Neuronal stem cell (in vitro differentiated cells): ENCODE measurements at regions not wholly inside any gene's neighbourhood (a gene's known extent, or its start where the extent isn't known, plus 50 kb on each side); places are given as distances from the start of the nearest gene placed in this dataset.

Experiments used
- DNase-seq: peaks from one replicate; pipeline ENCODE4 v3.0.0-alpha.2; 2013; ENCODE audit warnings: low spot score
- H2AFZ ChIP-seq: one replicate; pipeline ENCODE4 v1.6.1; 2013; ENCODE audit warnings: mild to moderate bottlenecking, low read length, inconsistent platforms
- H2AK5ac ChIP-seq: 2 replicates; pipeline ENCODE4 v1.6.1; 2013; ENCODE audit warnings: low read depth, mild to moderate bottlenecking, inconsistent platforms, low read length, moderate library complexity, mixed read lengths
- H2BK120ac ChIP-seq: 2 replicates; pipeline ENCODE4 v1.6.1; 2013; ENCODE audit warnings: low read depth, mild to moderate bottlenecking, inconsistent platforms, low read length, moderate library complexity, mixed read lengths
- H2BK12ac ChIP-seq: one replicate; pipeline ENCODE4 v1.6.1; 2013; ENCODE audit warnings: low read length, inconsistent platforms
- H2BK15ac ChIP-seq: 2 replicates; pipeline ENCODE4 v1.6.1; 2013; ENCODE audit warnings: mild to moderate bottlenecking, low read length, inconsistent platforms, mixed read lengths
- H2BK5ac ChIP-seq: one replicate; pipeline ENCODE4 v1.6.1; 2013; ENCODE audit warnings: inconsistent platforms, mild to moderate bottlenecking, low read length, moderate library complexity
- H3K14ac ChIP-seq: one replicate; pipeline ENCODE4 v1.6.1; 2013; ENCODE audit warnings: low read length, inconsistent platforms
- H3K18ac ChIP-seq: 2 replicates; pipeline ENCODE4 v1.6.1; 2013; ENCODE audit warnings: low read length, inconsistent platforms
- H3K23ac ChIP-seq: 2 replicates; pipeline ENCODE4 v1.6.1; 2013; ENCODE audit warnings: low read depth, mild to moderate bottlenecking, mixed read lengths, low read length, inconsistent platforms; ENCODE audit not compliant: poor library complexity
- H3K27ac ChIP-seq: replicated peaks from 3 replicates; pipeline ENCODE4 v1.5.1; 2013; ENCODE audit warnings: low read length, inconsistent platforms
- H3K27me3 ChIP-seq, 3 experiments: 2 replicates each; pipeline ENCODE4 v1.6.1; 2013; ENCODE audit warnings: low read length in 3 of 3, mild to moderate bottlenecking in 2 of 3, inconsistent platforms in 1 of 3, low read depth in 1 of 3, mixed read lengths in 1 of 3, moderate library complexity in 1 of 3; ENCODE audit not compliant: control insufficient read depth in 3 of 3, insufficient read depth in 3 of 3
- H3K36me3 ChIP-seq, 2 donors: replicated peaks in 1 of 2; 2 replicates each; pipeline ENCODE4 v1.6.1; 2013; ENCODE audit warnings: low read length in 2 of 2; ENCODE audit not compliant: control insufficient read depth in 2 of 2, insufficient read depth in 2 of 2
- H3K4ac ChIP-seq: 2 replicates; pipeline ENCODE4 v1.6.1; 2013; ENCODE audit warnings: inconsistent platforms, mild to moderate bottlenecking, low read length, moderate library complexity
- H3K4me1 ChIP-seq, 2 donors: 1 replicate in 1 of 2; 2 replicates in 1 of 2; pipeline ENCODE4 v1.6.1; 2013; ENCODE audit warnings: low read length in 2 of 2, low read depth in 1 of 2; ENCODE audit not compliant: control insufficient read depth in 2 of 2, insufficient read depth in 1 of 2
- H3K4me2 ChIP-seq: one replicate; pipeline ENCODE4 v1.6.1; 2013; ENCODE audit warnings: mild to moderate bottlenecking, low read length, inconsistent platforms; ENCODE audit not compliant: insufficient read depth, poor library complexity, severe bottlenecking
- H3K4me3 ChIP-seq, 2 donors: 2 replicates each; pipeline ENCODE4 v1.5.1; 2013; ENCODE audit warnings: low read length in 2 of 2, mild to moderate bottlenecking in 2 of 2, inconsistent platforms in 1 of 2, moderate library complexity in 1 of 2
- H3K79me1 ChIP-seq: one replicate; pipeline ENCODE4 v1.6.1; 2013; ENCODE audit warnings: low read depth, mild to moderate bottlenecking, inconsistent platforms, low read length, moderate library complexity
- H3K9ac ChIP-seq: one replicate; pipeline ENCODE4 v1.6.1; 2013; ENCODE audit warnings: mild to moderate bottlenecking, low read depth, low read length, inconsistent platforms; ENCODE audit not compliant: poor library complexity
- H3K9me3 ChIP-seq, 2 donors: replicated peaks in 1 of 2; 2 replicates each; pipeline versions ENCODE3 to v1.6.1; 2013; ENCODE audit warnings: low read length in 2 of 2, mild to moderate bottlenecking in 2 of 2, inconsistent platforms in 1 of 2, low read depth in 1 of 2, mixed read lengths in 1 of 2, moderate library complexity in 1 of 2; ENCODE audit not compliant: control insufficient read depth in 2 of 2, insufficient read depth in 1 of 2
- H4K8ac ChIP-seq: one replicate; pipeline ENCODE4 v1.6.1; 2013; ENCODE audit warnings: low read depth, mild to moderate bottlenecking, inconsistent platforms, low read length, moderate library complexity
- H4K91ac ChIP-seq: one replicate; pipeline ENCODE4 v1.6.1; 2013; ENCODE audit warnings: low read length, low read depth, mild to moderate bottlenecking, inconsistent platforms; ENCODE audit not compliant: poor library complexity
- WGBS, 2 donors: extraction: QIAGEN DNeasy Blood & Tissue Kit; methylation state at CpG; one replicate each; pipeline ENCODE4 v1.1.7; 2013; ENCODE audit warnings: missing lambda C conversion rate in 2 of 2, mixed read lengths in 1 of 2; ENCODE audit not compliant: insufficient read length in 2 of 2, insufficient replicate concordance in 1 of 2; ENCODE audit errors: extremely low coverage in 2 of 2; 5-methylcytosine and 5-hydroxymethylcytosine counted together

DNA sequence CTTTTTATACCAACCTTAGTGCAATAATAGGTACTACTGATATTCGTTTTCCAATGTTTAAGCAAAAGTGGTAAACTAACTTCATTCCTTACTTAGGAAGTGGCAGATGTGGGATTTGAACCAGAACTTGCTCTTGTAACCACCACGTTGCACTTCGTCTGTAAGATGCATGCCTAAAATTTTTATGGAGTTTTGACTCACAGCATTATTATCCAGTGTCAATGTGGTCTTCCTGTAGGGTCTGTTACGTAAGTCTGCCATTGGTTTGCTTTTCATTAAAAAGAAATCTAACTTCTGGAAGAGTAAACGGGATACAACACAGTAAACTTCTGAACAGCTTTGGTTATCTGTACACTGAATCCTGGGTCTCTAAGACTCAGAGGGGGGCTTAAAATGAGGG is 521.0 kb upstream of the WWC1 start:
- H3K4me3 ChIP-seq, result no peak overlapping the region
- no peak overlapping the region for H3K14ac ChIP-seq
- no peak overlapping the region for H4K91ac ChIP-seq
- H3K23ac ChIP-seq, result no peak overlapping the region
- no peak overlapping the region for H3K4me2 ChIP-seq
- no peaks in the 10 kb centered on the region for H3K27me3 ChIP-seq
- no peak for DNase-seq
- peaks cover 0 to 1% of the 10 kb centered on the region in 2 donors for H3K4me1 ChIP-seq
- H2AFZ ChIP-seq, result no peak overlapping the region
- H2AK5ac ChIP-seq, result no peak overlapping the region
- H2BK12ac ChIP-seq, result no peak overlapping the region
- no peaks in the 10 kb centered on the region for H3K79me1 ChIP-seq
- no peak overlapping the region for H4K8ac ChIP-seq
- no peak overlapping the region for H3K4ac ChIP-seq
- no CpG with 5 or more reads among the region's 5 CpGs for WGBS, 2 donors
- no peak overlapping the region for H3K18ac ChIP-seq
- H3K9me3 ChIP-seq, result peaks cover 0 to 6% of the 10 kb centered on the region in 2 donors
- H2BK15ac ChIP-seq, result no peak overlapping the region
- H3K36me3 ChIP-seq, result no peaks in the 10 kb centered on the region
- no peak overlapping the region for H3K9ac ChIP-seq
- no peak overlapping the region for H2BK120ac ChIP-seq
- no peak overlapping the region for H3K27ac ChIP-seq
- H2BK5ac ChIP-seq, result no peak overlapping the region

DNA sequence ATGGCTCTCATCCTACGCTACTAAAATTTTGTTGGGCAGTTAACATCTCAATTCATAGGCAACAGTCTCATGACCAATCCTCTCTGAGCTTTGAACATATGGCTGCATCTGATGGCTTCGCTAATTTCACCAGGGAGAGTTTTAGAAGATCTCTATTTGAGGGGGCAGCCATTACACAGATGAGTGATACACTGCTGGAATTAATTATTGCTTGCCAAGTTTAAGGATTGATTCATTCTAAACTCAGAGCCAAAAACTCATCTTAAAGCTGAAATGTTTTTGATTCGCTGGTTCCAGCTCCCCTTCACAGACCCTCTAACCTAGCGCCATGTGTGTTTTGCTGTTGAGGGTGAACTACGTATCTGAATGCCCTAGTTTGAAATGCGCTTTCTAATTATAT is 519.9 kb upstream of the WWC1 start:
- H2AFZ ChIP-seq, result no peak overlapping the region
- WGBS, 2 donors, result no CpG with 5 or more reads among the region's 6 CpGs

DNA sequence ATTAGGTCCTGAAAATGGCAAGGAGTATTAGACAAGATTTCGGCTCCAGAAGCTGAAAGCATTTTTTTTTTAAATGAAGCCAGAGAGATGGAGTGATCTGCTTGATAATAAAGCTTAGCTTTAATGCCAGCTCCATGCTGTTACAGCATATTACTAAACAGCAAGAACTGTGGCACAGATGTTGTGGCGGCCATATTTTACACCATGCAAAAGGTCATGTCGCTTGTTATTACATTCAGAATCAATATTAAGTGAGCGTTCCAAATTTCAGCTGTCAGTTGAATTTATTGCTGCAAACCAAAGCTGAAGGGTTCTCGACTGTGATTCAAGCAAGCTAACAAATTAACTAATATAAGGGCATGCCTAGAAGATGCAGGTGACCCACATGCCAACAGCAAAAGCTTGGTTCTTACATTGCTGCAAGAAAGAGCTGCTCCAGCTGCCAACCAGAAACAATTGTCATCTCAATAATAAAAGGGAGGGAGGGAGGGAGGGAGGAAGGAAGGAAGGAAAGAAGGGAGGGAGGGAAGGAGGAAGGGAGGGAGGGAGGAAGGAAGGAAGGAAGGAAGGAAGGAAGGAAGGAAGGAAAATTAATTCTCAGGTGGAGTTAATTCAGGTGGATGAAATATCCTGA is 517.7 kb upstream of the WWC1 start:
- no peak overlapping the region for H3K18ac ChIP-seq
- no peak overlapping the region for H2BK120ac ChIP-seq
- no peak overlapping the region for H2AFZ ChIP-seq
- peaks cover 0 to 1% of the 10 kb centered on the region in 2 donors for H3K4me1 ChIP-seq
- no peaks in the 10 kb centered on the region for H3K36me3 ChIP-seq
- no peak overlapping the region for H3K14ac ChIP-seq
- H3K23ac ChIP-seq, result no peak overlapping the region
- no peak overlapping the region for H4K8ac ChIP-seq
- H2BK15ac ChIP-seq, result no peak overlapping the region
- no peak overlapping the region for H2BK12ac ChIP-seq
- H3K4me2 ChIP-seq, result no peak overlapping the region
- no peak overlapping the region for H2BK5ac ChIP-seq
- no peaks in the 10 kb centered on the region for H3K79me1 ChIP-seq
- H3K27ac ChIP-seq, result no peak overlapping the region
- no peak overlapping the region for H3K4ac ChIP-seq
- H3K9ac ChIP-seq, result no peak overlapping the region
- no peaks in the 10 kb centered on the region for H3K27me3 ChIP-seq
- no peak overlapping the region for H2AK5ac ChIP-seq
- no peak for DNase-seq
- no CpG with 5 or more reads among the region's 5 CpGs for WGBS, 2 donors
- H3K4me3 ChIP-seq, result no peak overlapping the region
- no peak overlapping the region for H4K91ac ChIP-seq
- peaks cover 0 to 6% of the 10 kb centered on the region in 2 donors for H3K9me3 ChIP-seq

More for the DNA sequence above, 519.9 kb upstream of the WWC1 start:
- H2BK5ac ChIP-seq, result no peak overlapping the region
- H4K91ac ChIP-seq, result no peak overlapping the region
- H2BK15ac ChIP-seq, result no peak overlapping the region
- H3K9me3 ChIP-seq, result peaks cover 0 to 6% of the 10 kb centered on the region in 2 donors
- no peak overlapping the region for H2AK5ac ChIP-seq
- no peak overlapping the region for H3K4me2 ChIP-seq
- H3K14ac ChIP-seq, result no peak overlapping the region
- peaks cover 0 to 1% of the 10 kb centered on the region in 2 donors for H3K4me1 ChIP-seq
- H3K79me1 ChIP-seq, result no peaks in the 10 kb centered on the region
- no peak overlapping the region for H3K27ac ChIP-seq
- H2BK12ac ChIP-seq, result no peak overlapping the region
- H3K4ac ChIP-seq, result no peak overlapping the region
- no peak overlapping the region for H3K18ac ChIP-seq
- H3K23ac ChIP-seq, result no peak overlapping the region
- no peaks in the 10 kb centered on the region for H3K27me3 ChIP-seq
- H3K4me3 ChIP-seq, result no peak overlapping the region
- no peak overlapping the region for H2BK120ac ChIP-seq
- no peak overlapping the region for H3K9ac ChIP-seq
- no peak overlapping the region for H4K8ac ChIP-seq
- no peaks in the 10 kb centered on the region for H3K36me3 ChIP-seq
- DNase-seq, result no peak

DNA sequence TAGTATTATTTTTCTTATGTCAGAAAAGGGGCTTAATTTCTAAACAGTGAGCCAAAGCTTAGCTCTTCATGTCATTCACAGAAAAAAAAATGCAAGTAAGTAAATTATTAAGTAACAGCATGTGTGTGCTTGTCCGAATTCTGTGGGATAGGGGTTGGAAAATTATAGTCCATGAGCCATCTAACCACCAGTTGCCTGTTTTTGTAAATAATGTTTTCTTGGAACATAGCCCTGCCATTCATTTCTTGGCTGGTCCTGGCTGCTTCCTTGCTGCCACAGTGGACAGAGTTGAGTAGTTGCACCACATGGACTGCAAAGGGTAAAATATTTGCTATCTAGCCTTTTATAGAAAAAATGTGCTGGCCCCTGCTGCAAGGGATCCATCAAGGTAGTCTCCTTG is 513.7 kb upstream of the WWC1 start:
- no peak overlapping the region for H3K23ac ChIP-seq
- no peak overlapping the region for H3K4me2 ChIP-seq
- H4K8ac ChIP-seq, result no peak overlapping the region
- no peak overlapping the region for H2BK12ac ChIP-seq
- no peak overlapping the region for H2BK120ac ChIP-seq
- H4K91ac ChIP-seq, result no peak overlapping the region
- H3K27me3 ChIP-seq, result no peaks in the 10 kb centered on the region
- H2BK5ac ChIP-seq, result no peak overlapping the region
- no peak overlapping the region for H3K18ac ChIP-seq
- H3K79me1 ChIP-seq, result no peaks in the 10 kb centered on the region
- no peak overlapping the region for H3K4ac ChIP-seq
- H2AK5ac ChIP-seq, result no peak overlapping the region
- WGBS, 2 donors, result no CpG with 5 or more reads among the region's 1 CpG
- no peak overlapping the region for H3K14ac ChIP-seq
- no peak overlapping the region for H2BK15ac ChIP-seq
- H3K4me3 ChIP-seq, result no peak overlapping the region
- no peak overlapping the region for H3K27ac ChIP-seq
- H2AFZ ChIP-seq, result no peak overlapping the region
- no peak overlapping the region for H3K9ac ChIP-seq
- H3K4me1 ChIP-seq, result peaks cover 0 to under 1% of the 10 kb centered on the region in 2 donors
- no peak for DNase-seq
- no peaks in the 10 kb centered on the region for H3K36me3 ChIP-seq
- H3K9me3 ChIP-seq, result no peaks in the 10 kb centered on the region
